Mesendoderm (in vitro differentiated cells): ENCODE measurements at regions not wholly inside any gene's neighbourhood (a gene's known extent, or its start where the extent isn't known, plus 50 kb on each side); places are given as distances from the start of the nearest gene placed in this dataset.

Source experiments
- DNase-seq: peaks from one replicate; pipeline ENCODE4 v3.0.0; 2013
- H2AK5ac ChIP-seq: 2 replicates; pipeline ENCODE4 v1.6.1; 2013; ENCODE audit warnings: low read length, inconsistent platforms
- H2BK120ac ChIP-seq: 2 replicates; pipeline ENCODE4 v1.6.1; 2013; ENCODE audit warnings: low read depth, mild to moderate bottlenecking, low read length, moderate library complexity, mixed read lengths
- H2BK15ac ChIP-seq: replicated peaks from 2 replicates; pipeline ENCODE4 v1.6.1; 2013; ENCODE audit warnings: low read depth, mild to moderate bottlenecking, moderate library complexity
- H2BK5ac ChIP-seq: 2 replicates; pipeline ENCODE4 v1.6.1; 2013; ENCODE audit warnings: low read length, inconsistent platforms
- H3K18ac ChIP-seq: 2 replicates; pipeline ENCODE4 v1.6.1; 2013; ENCODE audit warnings: mild to moderate bottlenecking, low read length, mixed read lengths
- H3K23ac ChIP-seq: one replicate; pipeline ENCODE4 v1.6.1; 2013; ENCODE audit warnings: low read length
- H3K27ac ChIP-seq: 2 replicates; pipeline ENCODE4 v1.5.1; 2013; ENCODE audit warnings: low read depth, mild to moderate bottlenecking, inconsistent platforms, low read length, moderate library complexity
- H3K27me3 ChIP-seq: 2 replicates; pipeline ENCODE4 v1.6.1; 2013; ENCODE audit warnings: low read length, control low read depth, mild to moderate bottlenecking, inconsistent platforms; ENCODE audit not compliant: insufficient read depth, poor library complexity
- H3K36me3 ChIP-seq: 2 replicates; pipeline ENCODE4 v1.6.1; 2013; ENCODE audit warnings: low read length, inconsistent platforms; ENCODE audit not compliant: control insufficient read depth, insufficient read depth
- H3K4ac ChIP-seq: one replicate; pipeline ENCODE4 v1.6.1; 2013; ENCODE audit warnings: low read depth, mild to moderate bottlenecking, low read length, moderate library complexity
- H3K4me1 ChIP-seq: 2 replicates; pipeline ENCODE4 v1.6.1; 2013; ENCODE audit warnings: low read depth, low read length, inconsistent platforms; ENCODE audit not compliant: control insufficient read depth
- H3K4me2 ChIP-seq: 2 replicates; pipeline ENCODE4 v1.6.1; 2013; ENCODE audit warnings: low read length
- H3K4me3 ChIP-seq: 2 replicates; pipeline ENCODE4 v1.5.1; 2013; ENCODE audit warnings: mild to moderate bottlenecking, low read length
- H3K56ac ChIP-seq: one replicate; pipeline ENCODE4 v1.6.1; 2013; ENCODE audit warnings: low read length
- H3K79me1 ChIP-seq: 2 replicates; pipeline ENCODE4 v1.6.1; 2013; ENCODE audit warnings: low read length, inconsistent platforms
- H3K79me2 ChIP-seq: 2 replicates; pipeline ENCODE4 v1.6.1; 2013; ENCODE audit warnings: mild to moderate bottlenecking, low read length; ENCODE audit not compliant: control insufficient read depth, insufficient read depth
- H3K9ac ChIP-seq: 2 replicates; pipeline ENCODE4 v1.6.1; 2013; ENCODE audit warnings: low read length, inconsistent platforms
- H4K5ac ChIP-seq: one replicate; pipeline ENCODE4 v1.6.1; 2013; ENCODE audit warnings: low read length
- H4K8ac ChIP-seq: one replicate; pipeline ENCODE4 v1.6.1; 2013; ENCODE audit warnings: low read depth, mild to moderate bottlenecking, control low read depth, low read length, moderate library complexity
- WGBS: extraction: QIAGEN DNeasy Blood & Tissue Kit; methylation state at CpG from one replicate; pipeline ENCODE4 v1.1.7; 2013; ENCODE audit warnings: low lambda C conversion rate, missing lambda C conversion rate; ENCODE audit not compliant: insufficient coverage; ENCODE audit errors: extremely low coverage; 5-methylcytosine and 5-hydroxymethylcytosine counted together

DNA sequence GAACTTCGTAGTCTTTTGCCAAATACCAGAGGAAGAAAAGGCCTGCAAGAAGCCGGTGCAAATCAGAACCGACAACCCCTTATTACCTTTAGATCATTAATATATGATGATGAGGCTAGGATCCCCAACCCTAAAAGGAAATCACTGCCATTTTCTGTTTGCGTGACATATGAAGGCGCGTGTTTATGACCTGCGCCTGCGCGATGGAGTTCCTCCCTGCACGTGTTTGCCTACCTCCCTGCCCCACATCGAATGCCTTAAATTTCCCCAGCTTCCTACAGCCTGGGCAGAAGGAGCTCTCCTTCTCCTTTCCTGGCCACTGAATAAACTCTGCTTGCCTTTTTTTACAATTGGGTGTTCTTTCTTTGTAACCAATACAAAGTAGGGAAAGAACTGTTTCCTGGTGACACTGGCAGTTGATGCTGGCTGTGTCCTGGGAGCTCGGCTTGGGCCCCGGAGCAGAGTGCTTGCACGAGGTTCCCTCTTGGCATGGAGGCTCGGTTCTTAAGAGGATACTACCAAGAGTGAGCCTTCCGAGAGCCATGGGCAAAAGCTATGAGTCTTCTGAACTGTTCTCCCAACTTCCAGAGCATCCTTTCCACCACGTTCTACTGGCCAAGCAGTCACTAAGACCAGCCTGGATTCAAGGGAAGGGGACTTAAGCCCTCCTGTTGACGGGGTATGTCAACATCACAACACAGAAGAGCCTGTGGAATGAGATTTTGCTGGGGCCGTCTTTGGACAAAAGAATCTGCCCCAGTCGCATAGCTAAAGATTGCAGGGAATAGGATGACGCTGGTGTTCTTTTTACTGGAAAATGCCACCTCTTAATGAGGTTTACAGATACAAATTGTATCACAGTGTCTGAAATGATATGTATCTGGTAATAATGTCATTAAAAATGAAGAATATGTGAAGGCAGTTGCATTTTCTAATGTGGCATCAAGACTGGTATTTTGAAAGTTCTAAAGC is 179.8 kb downstream of the SH3BP4 start:
- no peaks in the 10 kb centered on the region for H3K79me2 ChIP-seq
- H3K4me1 ChIP-seq, result no peaks in the 10 kb centered on the region
- H3K23ac ChIP-seq, result no peak overlapping the region
- H3K36me3 ChIP-seq, result no peaks in the 10 kb centered on the region
- H3K27ac ChIP-seq, result no peak overlapping the region
- H2BK120ac ChIP-seq, result no peak overlapping the region
- no peak overlapping the region for H3K4me3 ChIP-seq
- no peak overlapping the region for H2BK5ac ChIP-seq
- H3K4me2 ChIP-seq, result no peak overlapping the region
- H3K4ac ChIP-seq, result no peak overlapping the region
- peaks cover 2% of the 10 kb centered on the region for H3K27me3 ChIP-seq
- H4K5ac ChIP-seq, result no peak overlapping the region
- no peak overlapping the region for H3K56ac ChIP-seq
- H2AK5ac ChIP-seq, result no peak overlapping the region
- H3K79me1 ChIP-seq, result no peaks in the 10 kb centered on the region
- WGBS, result no CpG with 5 or more reads among the region's 21 CpGs
- no peak overlapping the region for H3K18ac ChIP-seq
- no peak overlapping the region for H4K8ac ChIP-seq
- no peak for DNase-seq
- no peak overlapping the region for H3K9ac ChIP-seq
- H2BK15ac ChIP-seq, result no peak overlapping the region

DNA sequence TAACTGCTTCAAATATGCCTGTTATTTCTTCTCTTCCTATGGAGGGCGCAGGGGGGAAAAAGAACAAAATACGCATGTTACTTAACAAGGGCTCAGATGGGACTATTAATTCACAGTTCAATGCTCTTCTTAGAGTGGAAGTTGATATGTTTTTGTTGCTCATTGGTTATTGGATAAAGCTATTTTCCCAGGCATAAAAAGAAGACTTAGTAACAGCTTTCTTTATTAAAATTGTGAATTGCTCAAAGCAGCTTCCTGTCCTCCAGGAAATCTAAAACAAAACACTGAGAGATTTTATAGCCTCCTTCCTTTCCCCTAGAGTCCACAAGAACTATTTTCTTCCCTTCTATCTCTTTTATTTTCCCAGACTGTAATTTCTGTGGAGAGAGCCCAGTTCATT is 180.8 kb downstream of the SH3BP4 start:
- Histone ChIP-seq H4K8ac (no peak overlapping the region), H3K18ac (no peak overlapping the region), H3K79me2 (no peaks in the 10 kb centered on the region), H2BK120ac (no peak overlapping the region), H3K4me3 (no peak overlapping the region), H2BK5ac (no peak overlapping the region), H3K36me3 (no peaks in the 10 kb centered on the region), H3K4me1 (no peaks in the 10 kb centered on the region), H3K56ac (no peak overlapping the region), H3K27ac (no peak overlapping the region), H3K79me1 (no peaks in the 10 kb centered on the region), H3K9ac (no peak overlapping the region), H4K5ac (no peak overlapping the region), H3K27me3 (no peaks in the 10 kb centered on the region), H3K4me2 (no peak overlapping the region), H2AK5ac (no peak overlapping the region), H3K4ac (no peak overlapping the region), H2BK15ac (no peak overlapping the region), H3K23ac (no peak overlapping the region)
- DNase-seq, result no peak
- no CpG with 5 or more reads among the region's 2 CpGs for WGBS

DNA sequence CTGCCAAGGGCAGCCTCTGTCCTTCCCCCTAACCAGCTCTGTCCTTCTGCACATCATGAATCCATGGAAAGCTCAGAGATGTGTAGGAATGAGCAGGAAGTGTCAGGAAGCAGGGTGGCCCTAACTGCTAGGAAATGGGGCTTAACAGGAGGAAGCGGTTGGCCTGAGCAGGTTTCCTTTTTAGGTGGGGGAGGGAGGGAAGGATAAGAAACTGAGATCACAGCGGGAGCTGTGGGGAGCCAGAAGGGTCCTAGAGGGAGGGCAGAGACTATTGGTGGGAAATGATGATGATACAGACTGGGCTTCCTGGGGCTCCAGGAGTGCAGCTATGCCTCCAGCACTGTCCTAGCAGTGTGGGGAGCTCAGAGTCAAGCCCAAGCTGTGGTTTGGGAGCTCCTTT is 182.0 kb downstream of the SH3BP4 start:
- Histone ChIP-seq H3K27me3 (no peaks in the 10 kb centered on the region), H3K18ac (no peak overlapping the region), H3K36me3 (no peaks in the 10 kb centered on the region), H2BK15ac (no peak overlapping the region), H2AK5ac (no peak overlapping the region), H3K79me1 (no peaks in the 10 kb centered on the region), H3K4ac (no peak overlapping the region), H3K27ac (no peak overlapping the region), H3K9ac (no peak overlapping the region), H2BK120ac (no peak overlapping the region), H3K4me2 (no peak overlapping the region), H3K4me1 (no peaks in the 10 kb centered on the region), H3K23ac (no peak overlapping the region), H3K4me3 (no peak overlapping the region), H3K79me2 (no peaks in the 10 kb centered on the region), H3K56ac (no peak overlapping the region), H4K8ac (no peak overlapping the region), H4K5ac (no peak overlapping the region), H2BK5ac (no peak overlapping the region)
- WGBS, result no CpG with 5 or more reads among the region's 2 CpGs
- no peak for DNase-seq

DNA sequence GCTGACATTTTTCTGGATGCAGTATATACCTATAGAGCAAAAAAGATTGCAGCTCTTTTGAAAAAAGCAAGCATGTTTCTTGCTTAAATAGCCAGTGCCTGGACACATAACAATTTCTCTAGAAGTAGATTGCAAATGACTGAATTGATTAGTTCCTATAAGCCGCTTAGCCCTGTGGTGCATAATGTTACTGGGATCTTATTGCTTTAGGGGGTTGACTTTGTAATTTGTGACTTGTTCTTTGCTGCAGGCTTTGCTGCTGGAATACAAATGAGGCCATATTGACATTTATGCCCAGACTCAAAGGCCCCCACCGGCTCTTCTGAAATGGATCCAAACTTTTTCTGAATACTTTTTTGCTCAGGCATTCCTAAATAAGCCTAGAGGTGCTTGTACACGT is 182.6 kb downstream of the SH3BP4 start:
- no peaks in the 10 kb centered on the region for H3K36me3 ChIP-seq
- H3K23ac ChIP-seq, result no peak overlapping the region
- H3K4me2 ChIP-seq, result no peak overlapping the region
- no peak overlapping the region for H3K56ac ChIP-seq
- no peak for DNase-seq
- no peaks in the 10 kb centered on the region for H3K79me1 ChIP-seq
- no peak overlapping the region for H3K18ac ChIP-seq
- H4K5ac ChIP-seq, result no peak overlapping the region
- no peak overlapping the region for H3K4ac ChIP-seq
- no peak overlapping the region for H3K4me3 ChIP-seq
- H3K27ac ChIP-seq, result no peak overlapping the region
- no peaks in the 10 kb centered on the region for H3K27me3 ChIP-seq
- no peak overlapping the region for H2BK120ac ChIP-seq
- no peak overlapping the region for H2BK15ac ChIP-seq
- no peak overlapping the region for H2AK5ac ChIP-seq
- H3K9ac ChIP-seq, result no peak overlapping the region
- no peaks in the 10 kb centered on the region for H3K4me1 ChIP-seq
- H2BK5ac ChIP-seq, result no peak overlapping the region
- no CpG with 5 or more reads among the region's 3 CpGs for WGBS
- no peak overlapping the region for H4K8ac ChIP-seq
- no peaks in the 10 kb centered on the region for H3K79me2 ChIP-seq

DNA sequence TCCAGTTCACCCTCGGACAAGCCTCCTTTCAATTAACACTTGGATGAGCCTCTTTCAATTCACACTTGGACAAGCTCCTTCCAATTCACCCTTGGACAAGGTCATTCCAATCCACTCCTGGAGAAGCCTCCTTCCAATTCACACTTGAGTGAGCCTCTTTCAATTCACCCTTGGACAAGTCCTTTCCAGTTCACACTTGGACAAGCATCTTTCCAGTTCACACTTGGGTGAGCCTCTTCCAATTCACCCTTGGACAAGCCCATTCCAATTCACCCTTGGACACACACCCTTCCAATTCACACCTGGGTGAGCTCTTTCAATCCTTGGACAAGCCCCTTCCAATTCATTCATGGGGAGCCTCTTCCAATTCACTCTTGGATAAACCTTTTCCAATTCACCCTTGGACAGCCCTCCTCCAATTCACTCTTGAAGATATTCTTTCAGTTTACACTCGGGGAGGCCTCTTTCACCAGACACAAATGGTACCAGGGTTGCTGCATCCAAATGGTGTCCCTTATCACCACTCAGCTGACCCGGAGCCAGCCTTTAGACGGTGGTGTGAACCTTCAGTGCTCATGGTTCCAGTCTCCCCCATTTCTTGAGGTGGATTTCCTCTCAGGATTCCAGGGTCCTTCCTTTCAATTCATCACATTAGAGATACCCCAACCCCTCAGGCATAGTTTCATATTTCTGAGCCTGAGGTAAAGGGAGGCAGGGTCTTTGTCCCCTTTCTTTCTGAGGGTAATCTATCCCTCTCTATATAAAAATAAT is 183.6 kb downstream of the SH3BP4 start:
- DNase-seq, result no peak
- no peak overlapping the region for H2BK120ac ChIP-seq
- H2AK5ac ChIP-seq, result no peak overlapping the region
- H3K36me3 ChIP-seq, result no peaks in the 10 kb centered on the region
- no peak overlapping the region for H3K4ac ChIP-seq
- H3K27me3 ChIP-seq, result no peaks in the 10 kb centered on the region
- H3K27ac ChIP-seq, result no peak overlapping the region
- no peaks in the 10 kb centered on the region for H3K79me1 ChIP-seq
- H3K23ac ChIP-seq, result no peak overlapping the region
- no CpG with 5 or more reads among the region's 4 CpGs for WGBS
- no peak overlapping the region for H3K56ac ChIP-seq
- no peak overlapping the region for H3K9ac ChIP-seq
- no peak overlapping the region for H3K18ac ChIP-seq
- no peaks in the 10 kb centered on the region for H3K79me2 ChIP-seq
- H4K5ac ChIP-seq, result no peak overlapping the region
- no peak overlapping the region for H4K8ac ChIP-seq
- no peak overlapping the region for H3K4me3 ChIP-seq
- no peak overlapping the region for H2BK5ac ChIP-seq
- no peak overlapping the region for H3K4me2 ChIP-seq
- no peaks in the 10 kb centered on the region for H3K4me1 ChIP-seq
- H2BK15ac ChIP-seq, result no peak overlapping the region
